Right renal pelvis (tissue), 4 donors: ENCODE measurements at regions not wholly inside any gene's neighbourhood (a gene's known extent, or its start where the extent isn't known, plus 50 kb on each side); places are given as distances from the start of the nearest gene placed in this dataset.

Source experiments
- DNase-seq, 4 donors: peaks; one replicate each; pipeline ENCODE4 v3.0.0-alpha.2; 2013; ENCODE audit warnings: low read depth in 4 of 4, low spot score in 3 of 4, missing footprints in 1 of 4

GRCh38 chr5:38207343-38207742 lies 51.0 kb upstream of the EGFLAM start:
- no peak for DNase-seq

- no peak for DNase-seq
Observed at GRCh38 chr5:38202741-38203140, 55.6 kb upstream of the EGFLAM start.

- DNase-seq, result no peak
Observed at GRCh38 chr5:38200872-38201557, 57.3 kb upstream of the EGFLAM start.

GRCh38 chr5:38197118-38197517 lies 61.2 kb upstream of the EGFLAM start:
- no peak for DNase-seq

- peak; percentile 48 to 59 (median 51) for DNase-seq
Observed at GRCh38 chr5:38193015-38193581, 65.3 kb upstream of the EGFLAM start.

GRCh38 chr5:38191693-38192092 lies 66.7 kb upstream of the EGFLAM start:
- DNase-seq, result no peak

GRCh38 chr5:38190111-38190510 lies 68.2 kb upstream of the EGFLAM start:
- no peak for DNase-seq

- peak in 2 of 4 donors; percentile 58 to 67 for DNase-seq
Observed at GRCh38 chr5:38189081-38189504, 69.3 kb upstream of the EGFLAM start.

GRCh38 chr5:38188591-38188990 lies 69.8 kb upstream of the EGFLAM start:
- no peak for DNase-seq

- no peak for DNase-seq
Observed at GRCh38 chr5:38187532-38187931, 70.8 kb upstream of the EGFLAM start.

- no peak for DNase-seq
Observed at GRCh38 chr5:38184627-38185026, 73.7 kb upstream of the EGFLAM start.

- no peak for DNase-seq
Observed at GRCh38 chr5:38182991-38183390, 75.4 kb upstream of the EGFLAM start.

GRCh38 chr5:38168029-38168428 lies 90.3 kb upstream of the EGFLAM start:
- no peak for DNase-seq

- no peak for DNase-seq
Observed at GRCh38 chr5:38167562-38167996, 90.8 kb upstream of the EGFLAM start.

GRCh38 chr5:38166832-38167231 lies 91.5 kb upstream of the EGFLAM start:
- no peak for DNase-seq

GRCh38 chr5:38165435-38165834 lies 92.9 kb upstream of the EGFLAM start:
- no peak for DNase-seq

GRCh38 chr5:38164776-38165399 lies 93.5 kb upstream of the EGFLAM start:
- DNase-seq, result no peak

GRCh38 chr5:38163636-38164237 lies 94.6 kb upstream of the EGFLAM start:
- DNase-seq, result no peak

- DNase-seq, result no peak
Observed at GRCh38 chr5:38162625-38163024, 95.7 kb upstream of the EGFLAM start.

- DNase-seq, result no peak
Observed at GRCh38 chr5:38157024-38157423, 101.3 kb upstream of the EGFLAM start.

- no peak for DNase-seq
Observed at GRCh38 chr5:38154615-38155204, 103.6 kb upstream of the EGFLAM start.
